ENCODE measurements at regions not wholly inside any gene's neighbourhood (a gene's known extent, or its start where the extent isn't known, plus 50 kb on each side); places are given as distances from the start of the nearest gene placed in this dataset.
"Not testable (repeated sequence)": the region's sequence is repeated elsewhere in the genome, so short reads cannot be mapped to it uniquely, and the experiment has no call there.

DNA sequence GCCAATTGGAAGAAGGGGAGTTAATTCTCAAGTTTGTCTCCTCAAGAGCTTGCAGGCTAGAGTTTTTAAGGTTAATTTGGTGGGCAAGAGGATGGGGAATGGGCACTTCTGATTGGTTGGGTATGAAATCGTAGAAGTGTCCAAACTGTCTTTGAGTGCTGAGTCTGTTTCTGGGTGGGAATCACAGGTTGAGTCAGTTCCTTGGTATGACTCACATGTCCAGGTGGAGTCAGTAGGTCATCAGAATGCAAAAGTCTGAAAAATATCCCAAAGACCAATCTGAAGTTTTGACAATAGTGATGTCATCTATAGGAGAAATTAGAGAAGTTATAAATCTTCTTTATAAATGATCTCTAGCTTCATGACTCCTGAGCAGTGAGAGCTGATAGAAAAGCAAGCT lies 1252.2 kb downstream of the REEP3 start:
- no peak for DNase-seq

DNA sequence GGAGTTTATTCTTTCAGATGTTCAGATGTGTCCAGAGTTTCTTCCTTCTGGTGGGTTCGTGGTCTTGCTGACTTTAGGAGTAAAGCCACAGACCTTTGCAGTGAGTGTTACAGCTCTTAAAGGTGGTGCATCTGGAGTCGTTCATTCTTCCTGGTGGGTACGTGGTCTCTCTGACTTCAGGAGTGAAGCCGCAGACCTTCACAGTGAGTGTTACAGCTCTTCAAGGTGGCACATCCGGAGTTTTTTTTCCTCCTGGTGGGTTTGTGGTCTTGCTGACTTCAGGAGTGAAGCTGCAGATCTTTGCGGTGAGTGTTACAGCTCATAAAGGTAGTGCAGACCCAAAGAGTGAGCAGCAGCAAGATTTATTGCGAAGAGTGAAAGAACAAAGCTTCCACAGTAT lies 1263.2 kb downstream of the REEP3 start:
- not testable (repeated sequence) for DNase-seq

DNA sequence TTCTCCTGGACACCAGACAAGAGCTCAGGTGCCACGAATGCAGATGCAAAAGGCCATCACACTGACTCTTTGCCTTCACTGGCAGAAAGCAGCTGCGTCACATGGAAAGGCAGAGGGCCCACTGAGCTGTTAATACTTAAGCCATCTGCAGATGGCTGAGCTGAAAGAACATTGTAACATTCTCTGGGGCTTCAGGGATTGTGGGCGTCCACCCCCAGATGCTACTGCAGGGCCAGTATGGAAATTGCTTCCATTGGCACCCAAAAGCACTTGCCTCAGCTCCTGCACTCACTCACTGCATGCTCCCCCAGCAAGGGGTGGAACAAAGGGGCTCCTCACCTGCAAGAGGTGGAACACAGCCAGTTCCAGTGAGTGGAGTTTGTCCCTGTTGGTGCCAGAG lies 1264.6 kb downstream of the REEP3 start:
- no peak for DNase-seq

DNA sequence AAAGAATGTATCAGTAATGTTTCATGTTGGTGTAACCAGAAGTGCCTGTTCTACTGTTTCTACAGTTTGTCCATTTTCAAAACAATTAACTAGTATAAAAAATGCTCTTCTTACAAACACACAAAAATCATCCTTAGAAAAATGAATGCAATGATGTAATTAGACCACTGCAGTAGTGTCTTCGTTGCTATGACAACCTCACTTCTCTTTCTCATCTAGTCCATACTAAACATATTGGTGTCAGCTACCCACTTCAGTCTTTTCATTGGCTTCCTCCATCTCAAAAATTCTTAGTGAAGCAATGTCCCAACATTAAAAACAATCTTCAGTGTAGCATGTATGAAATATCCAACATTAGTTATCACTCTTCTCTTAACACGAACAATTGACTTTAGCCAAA lies 1265.8 kb downstream of the REEP3 start:
- DNase-seq, result no peak

DNA sequence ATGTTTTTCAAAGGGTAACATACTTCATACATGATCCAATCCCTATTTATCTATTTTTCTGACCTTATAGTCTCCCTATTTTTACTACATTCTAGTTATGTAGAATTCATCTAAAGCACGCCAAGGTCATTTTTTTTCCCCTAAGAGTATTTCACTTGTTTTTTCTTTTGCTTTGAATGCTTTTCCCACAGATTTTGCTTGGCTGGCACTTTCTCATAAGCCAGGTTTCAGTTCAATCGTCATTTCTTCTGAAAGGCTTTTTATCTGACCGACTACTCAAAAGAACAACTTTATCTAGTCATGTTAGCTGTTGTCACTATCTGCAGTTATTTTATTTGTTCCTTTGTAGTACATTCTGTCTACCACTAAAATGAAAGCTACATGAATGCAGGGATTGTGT lies 1274.6 kb downstream of the REEP3 start:
- DNase-seq, result no peak

DNA sequence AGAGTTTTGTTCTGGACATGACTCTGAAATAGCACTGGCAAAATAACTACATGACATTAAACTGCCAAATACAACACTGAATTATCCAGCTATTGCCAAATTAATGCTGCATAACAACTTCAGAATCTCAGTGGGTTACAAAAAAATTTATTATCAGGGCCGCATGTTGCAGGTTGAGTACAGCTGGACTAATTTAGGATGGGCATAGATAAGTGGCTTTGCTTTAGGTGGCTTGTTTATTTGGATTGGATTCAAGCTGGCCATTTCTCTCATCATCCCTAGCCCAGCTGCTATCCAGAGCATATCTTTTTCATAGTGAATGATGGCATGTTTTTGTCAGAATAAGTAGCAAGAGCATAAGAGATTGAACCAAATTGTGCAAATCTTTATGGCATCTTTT lies 1277.1 kb downstream of the REEP3 start:
- DNase-seq, result no peak

DNA sequence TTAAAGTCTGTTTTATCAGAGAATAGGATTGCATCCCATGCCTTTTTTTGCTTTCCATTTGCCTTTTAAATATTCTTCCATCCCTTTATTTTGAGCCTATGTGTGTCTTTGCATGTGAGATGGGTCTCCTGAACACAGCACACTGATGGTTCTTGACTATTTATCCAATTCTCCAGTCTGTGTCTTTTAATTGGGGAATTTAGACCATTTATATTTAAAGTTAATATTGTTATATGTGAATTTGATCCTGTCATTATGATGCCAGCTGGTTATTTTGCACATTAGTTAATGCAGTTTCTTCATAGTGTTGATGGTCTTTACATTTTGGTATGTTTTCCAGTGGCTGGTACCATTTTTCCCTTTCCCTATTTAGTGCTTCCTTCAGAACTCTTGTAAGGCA lies 1287.0 kb downstream of the REEP3 start:
- DNase-seq, result not testable (repeated sequence)

DNA sequence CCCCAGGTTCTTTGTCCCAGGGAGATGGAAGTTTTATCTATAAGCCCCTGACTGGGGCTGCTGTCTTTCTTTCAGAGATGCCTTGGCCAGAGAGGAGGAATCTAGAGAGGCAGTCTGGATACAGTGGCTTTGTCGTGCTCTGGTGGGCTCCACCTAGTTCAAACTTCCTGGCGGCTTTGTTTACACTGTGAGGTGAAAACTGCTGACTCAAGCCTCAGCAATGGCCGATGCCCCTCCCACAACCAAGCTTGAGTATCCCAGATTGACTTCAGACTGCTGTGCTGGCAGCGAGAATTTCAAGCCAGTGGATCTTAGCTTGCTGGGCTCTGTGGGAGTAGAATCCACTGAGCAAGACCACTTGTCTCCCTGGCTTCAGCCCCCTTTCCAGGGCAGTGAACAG lies 1288.8 kb downstream of the REEP3 start:
- DNase-seq, result not testable (repeated sequence)

DNA sequence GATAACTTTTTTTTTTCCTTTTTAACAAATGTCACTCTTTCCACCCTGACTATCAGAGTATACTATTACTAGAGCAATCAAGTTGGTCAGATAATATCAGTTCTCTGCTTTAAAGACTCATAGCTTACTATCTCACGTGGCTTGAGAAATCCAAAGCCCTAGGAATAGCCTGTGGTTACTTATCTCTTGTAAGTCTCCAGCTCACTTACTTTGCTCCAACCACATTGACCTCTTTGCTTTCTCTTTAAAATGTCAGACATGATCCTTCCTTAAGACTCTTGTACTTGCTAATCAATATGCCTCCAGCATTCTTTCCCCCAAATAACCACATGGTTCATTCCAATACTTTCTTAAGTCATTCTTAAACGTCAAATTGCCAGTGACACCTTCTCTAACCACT lies 1292.2 kb downstream of the REEP3 start:
- DNase-seq, result no peak

DNA sequence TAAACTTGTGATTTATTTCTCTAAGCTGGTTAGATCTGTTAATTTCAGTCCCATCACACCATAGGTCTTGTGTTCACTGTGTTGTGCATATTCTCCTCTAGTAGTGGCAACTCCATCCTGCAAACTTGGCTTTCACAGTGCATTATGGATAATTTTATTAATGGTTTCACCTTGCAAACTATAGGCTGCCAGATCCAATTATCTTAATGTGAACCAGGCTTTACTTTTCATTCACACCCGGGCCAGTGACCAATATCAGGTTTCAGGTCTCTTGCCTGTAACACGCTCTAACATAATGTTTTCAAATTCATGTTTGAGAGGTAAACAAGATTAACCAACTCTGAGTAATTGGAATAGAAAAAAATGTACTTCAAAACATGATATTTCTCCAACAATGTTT lies 1293.0 kb downstream of the REEP3 start:
- DNase-seq, result no peak

DNA sequence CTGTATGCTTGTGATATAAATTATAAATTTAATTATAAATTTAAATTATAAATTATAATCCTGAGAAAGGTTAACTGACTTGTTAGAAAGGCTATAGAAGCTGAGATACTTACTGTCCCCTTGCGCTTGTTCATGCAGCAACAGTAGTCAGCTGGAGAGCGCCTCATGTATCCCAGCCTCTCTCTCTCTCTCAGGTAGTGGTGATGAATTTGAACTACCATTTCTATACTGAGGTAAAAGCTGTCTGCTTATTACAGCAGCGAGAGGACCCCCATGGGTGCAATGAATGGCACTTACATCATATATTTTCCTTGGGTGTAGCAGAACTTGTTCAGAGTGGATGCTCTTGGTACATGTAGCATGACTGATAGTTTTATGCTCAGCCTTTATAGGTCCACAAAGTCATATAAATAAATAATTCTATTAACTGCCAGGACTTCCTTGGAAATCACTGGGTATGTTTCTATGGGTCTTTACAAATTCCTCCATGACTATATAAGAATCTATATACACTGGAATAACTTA lies 1308.7 kb downstream of the REEP3 start:
- no peak for DNase-seq

DNA sequence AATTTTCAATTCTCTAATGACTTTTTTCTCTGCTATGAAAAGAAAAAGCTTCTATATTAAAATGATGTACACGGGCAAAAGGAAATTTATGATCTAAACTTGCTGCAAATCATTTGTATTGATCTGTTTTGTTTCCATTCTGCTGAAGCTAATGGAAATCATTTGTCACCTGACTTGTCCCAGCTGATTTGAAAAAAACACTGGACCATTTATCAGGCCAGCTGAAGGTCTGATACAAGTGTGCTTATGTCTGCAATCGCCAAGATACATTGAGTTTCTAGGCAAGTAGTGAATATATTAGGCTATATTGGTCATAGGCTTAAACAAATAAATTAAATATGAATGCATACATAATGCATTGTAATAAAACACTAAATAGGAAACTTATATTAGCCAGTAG lies 1309.7 kb downstream of the REEP3 start:
- DNase-seq, result no peak

DNA sequence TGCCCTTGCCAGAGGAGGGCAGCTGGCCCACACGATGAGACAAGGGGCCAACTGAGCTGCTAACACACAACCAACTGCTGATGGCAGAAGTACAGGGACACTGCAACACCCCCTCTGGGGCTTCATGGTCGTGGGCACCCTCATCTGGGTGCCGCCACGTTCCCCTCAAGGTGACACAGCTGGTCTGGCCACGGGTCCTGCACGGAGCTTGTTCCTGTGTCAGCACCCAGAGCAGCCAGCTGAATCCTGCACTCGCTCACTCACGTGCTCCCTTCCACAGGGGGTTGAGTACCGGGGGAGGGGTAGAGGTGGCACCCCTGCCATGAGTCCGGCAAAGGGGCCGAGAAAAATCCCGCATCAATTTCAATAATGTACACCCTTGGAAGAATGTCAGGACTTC lies 1319.1 kb downstream of the REEP3 start:
- no peak for DNase-seq

DNA sequence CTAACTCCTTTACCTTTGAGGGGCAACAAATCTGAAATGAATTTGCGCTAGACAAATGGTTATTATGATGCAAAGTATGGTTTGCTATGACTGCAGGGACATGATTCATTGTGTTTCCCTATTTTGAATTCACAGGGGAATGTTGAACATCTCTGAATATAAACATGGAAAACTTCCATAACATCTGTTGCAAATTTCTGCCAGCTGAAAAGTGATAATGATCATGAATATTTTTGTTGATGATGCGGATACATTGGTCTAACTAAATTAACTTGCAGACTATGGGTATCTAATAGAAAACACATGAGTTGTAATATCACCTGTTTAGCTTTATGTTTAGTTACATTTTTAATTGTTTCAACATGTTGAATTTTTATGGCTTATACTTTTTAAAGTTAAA lies 1325.5 kb downstream of the REEP3 start:
- no peak for DNase-seq

DNA sequence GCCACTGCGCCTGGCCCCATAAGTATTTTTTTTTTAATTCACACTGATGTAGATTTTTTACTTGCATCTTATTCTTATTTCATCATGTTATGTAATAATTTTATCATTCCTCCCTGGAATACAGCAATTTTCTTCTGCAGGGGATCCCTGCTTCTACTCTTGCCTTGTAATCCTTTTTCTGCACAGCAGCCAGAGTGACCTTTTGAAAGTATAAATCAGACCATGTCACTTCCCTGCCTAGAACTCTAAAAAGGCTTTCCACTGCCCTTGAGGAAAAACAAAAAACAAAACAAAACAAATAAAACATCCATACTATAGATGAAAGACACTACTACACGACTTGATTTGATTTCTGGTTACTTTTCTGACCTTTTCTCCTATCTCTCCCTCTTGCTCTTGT lies 1334.7 kb downstream of the REEP3 start:
- no peak for DNase-seq

DNA sequence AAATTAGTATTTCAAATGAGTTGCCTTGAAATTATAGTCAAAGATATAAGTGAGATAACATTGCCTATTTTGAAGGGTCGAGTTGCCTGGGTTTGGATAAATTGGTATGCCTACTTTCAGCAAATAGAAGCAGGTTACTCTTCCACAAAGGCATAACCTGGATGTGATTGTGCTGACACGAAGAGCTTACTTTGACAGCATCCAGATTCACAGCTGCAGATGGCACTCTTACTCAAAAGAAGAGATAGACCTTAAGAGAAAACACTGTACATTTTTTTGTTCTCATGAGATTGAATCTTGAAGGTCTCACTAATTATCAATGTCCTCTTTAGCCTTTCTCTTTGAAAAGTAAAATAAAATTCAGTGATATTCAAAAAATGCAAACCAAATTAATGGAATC lies 1338.7 kb downstream of the REEP3 start:
- no peak for DNase-seq

DNA sequence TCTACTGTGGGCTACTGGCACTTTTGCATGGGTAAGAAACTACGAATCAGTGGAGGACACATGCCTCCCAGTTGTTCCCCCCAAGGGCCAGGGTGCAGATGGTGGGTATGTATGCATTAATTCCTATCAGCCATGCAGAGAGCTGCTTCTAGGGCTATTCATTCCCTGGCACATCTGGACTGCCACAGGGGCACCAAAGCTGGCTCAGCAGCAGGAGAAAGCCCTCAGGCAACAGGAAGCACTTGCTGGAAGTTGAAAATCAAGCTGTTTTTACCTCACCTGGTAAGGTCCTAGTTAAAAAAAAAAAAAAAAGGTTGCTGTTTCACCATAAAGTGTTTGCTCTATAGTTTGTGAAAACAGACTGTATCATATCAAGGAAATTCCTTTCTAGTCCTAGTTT lies 1342.6 kb downstream of the REEP3 start:
- no peak for DNase-seq

DNA sequence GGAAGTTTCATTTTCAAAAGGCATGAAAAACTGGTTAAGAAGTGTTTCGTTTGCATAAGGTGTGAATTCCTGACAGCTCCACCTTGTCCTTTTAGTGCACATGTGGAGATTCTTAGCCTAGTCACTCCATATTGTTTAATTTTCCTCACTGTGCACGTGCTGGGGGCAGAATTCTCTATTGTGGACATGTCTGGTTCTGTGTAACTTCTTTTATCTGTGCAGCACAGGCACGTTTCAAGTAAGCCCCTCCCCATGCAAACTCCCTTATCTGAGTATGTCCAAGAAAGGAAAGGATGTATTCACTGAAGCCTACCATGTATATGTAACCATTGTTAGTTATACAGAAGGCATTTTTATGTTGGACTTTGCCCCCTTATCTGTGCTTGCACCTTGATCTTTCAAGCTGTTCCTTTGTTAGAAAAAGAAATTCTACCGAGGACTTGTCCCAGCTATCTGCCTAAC lies 1346.3 kb downstream of the REEP3 start:
- no peak for DNase-seq

DNA sequence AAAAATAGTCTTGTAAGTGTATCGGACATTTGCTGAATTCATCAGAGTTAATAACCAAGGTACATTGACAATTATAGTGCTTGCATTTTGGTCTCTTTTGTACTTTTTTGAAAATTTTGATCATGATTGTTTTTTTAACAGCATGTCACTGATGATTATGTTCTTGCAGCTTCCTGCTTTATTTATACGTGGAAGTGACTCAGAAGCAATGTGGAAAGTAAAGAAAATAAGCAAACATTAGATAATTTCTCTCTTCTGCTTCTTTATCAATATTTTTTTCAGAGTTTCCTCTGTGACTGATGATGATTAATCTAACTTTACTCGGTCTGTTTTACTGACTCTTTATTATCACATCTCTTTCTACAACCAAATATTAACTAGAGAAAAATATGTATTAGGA lies 1351.9 kb downstream of the REEP3 start:
- no peak for DNase-seq

DNA sequence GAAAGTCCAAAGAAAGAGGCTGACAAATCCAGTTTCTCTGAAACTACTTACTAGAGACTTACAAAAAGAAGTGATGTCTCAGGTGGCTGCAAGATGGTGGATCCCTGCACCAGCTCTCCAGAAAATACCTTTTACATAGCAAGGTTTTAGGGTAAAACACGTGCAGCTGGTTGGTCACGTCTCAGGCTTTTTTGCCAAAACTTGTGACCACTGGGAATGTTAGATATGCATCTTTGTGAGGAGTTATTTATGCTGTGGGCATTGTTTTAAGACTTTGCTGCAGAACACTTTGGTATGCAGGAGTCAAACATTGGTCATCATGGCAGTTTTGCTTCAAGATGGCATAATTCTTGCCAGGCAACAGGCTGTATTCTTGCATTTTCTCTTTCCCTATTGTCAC lies 1352.8 kb downstream of the REEP3 start:
- no peak for DNase-seq

DNA sequence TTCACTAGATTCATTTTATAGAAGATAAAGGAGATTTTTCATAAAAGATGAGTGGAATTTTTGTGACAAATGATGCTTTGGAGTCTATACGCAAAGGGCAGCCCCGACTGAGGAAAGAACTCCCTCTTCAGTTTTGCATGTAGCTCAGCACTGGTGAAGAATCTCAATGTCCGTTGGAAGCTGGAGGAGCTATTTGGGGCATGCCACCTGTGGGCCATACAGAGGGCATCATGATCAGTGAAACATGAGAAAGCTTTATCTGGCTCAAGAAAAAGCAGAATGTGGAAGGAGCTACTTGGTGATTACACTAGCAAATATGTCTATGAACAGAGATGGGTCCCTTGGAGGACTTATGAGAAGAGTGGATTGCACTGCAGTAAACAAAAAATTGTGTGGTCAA lies 1359.3 kb downstream of the REEP3 start:
- DNase-seq, result no peak

DNA sequence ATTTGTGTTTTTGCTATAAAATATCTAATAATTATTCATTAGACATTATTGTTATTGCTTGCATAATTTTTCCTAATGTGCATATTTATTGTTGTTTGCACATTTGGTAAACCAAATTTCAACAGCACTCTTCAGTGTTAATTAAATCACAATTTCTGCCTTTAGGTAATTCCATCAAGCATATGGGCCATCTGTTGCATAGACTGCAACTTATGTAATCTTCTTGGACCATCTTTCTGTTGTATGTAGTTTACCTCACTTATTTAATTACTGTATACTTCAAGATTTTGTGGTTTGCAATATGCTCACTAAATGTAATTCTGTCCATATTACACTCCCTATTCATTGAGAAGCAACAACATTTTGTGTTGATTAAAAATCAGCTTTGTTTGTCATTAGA lies 1360.1 kb downstream of the REEP3 start:
- DNase-seq, result no peak

DNA sequence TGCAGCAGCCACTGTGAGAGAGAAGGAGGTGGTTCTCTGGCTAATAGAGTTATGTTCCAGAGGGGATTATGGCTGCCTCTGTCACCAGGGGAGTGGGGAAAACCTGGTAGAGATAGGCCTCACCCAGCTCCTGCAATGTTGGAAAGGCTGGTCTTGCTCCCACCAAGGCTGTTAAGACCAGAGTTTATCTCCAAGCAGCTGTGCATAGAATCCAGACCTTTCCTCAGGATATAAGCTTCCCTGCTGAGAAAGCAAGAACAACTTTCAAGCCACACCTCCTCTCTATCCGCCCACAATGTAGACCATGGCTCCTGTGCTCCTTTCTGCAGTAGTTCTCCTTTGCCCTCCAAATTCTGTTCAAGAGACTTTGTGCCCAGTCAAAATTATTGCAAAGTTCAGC lies 1375.4 kb downstream of the REEP3 start:
- no peak for DNase-seq

DNA sequence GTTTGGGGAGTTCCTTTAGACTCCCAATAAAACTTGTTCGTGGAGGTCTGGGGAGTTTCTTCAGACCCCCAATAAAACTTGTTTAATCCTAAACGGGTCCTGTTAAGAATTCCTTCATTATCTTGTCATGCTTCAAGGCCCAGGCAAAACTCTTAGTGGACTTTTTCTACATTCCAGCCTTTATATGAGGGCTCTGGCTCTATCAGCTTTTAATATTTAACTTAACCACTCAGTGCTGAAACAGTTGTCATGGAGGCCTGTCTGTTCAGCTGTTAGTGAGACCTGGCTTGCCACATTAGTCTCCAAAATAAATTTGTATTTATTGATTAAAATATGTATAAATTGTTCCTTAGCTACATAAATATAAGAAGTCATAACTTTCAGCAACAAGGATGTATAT lies 1385.1 kb downstream of the REEP3 start:
- not testable (repeated sequence) for DNase-seq

DNA sequence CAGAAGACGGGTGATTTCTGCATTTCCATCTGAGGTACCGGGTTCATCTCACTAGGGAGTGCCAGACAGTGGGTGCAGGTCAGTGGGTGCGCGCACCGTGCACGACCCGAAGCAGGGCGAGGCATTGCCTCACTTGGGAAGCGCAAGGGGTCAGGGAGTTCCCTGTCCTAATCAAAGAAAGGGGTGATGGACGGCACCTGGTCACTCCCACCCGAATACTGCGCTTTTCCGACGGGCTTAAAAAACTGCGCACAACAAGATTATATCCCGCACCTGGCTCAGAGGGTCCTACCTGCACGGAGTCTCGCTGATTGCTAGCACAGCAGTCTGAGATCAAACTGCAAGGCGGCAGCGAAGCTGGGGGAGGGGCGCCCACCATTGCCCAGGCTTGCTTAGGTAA lies 1403.1 kb downstream of the REEP3 start:
- DNase-seq, result not testable (repeated sequence)

DNA sequence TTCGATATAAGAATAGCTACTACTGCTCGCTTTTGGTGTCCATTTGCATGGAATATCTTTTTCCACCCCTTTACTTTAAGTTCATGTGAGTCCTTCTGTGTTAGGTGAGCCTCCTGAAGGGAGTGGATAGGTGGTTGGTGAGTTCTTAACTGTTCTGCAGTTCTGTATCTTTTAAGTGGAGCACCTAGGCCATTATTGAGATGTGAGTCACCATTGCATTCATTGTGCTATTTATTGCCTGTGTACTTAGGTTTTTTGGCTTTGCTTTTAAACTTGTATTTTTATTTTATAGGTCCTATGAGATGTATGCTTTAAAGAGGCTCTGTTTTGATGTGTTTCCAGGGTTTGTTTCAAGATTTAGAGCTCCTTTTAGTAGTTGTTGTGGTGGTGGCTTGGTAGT lies 1430.8 kb downstream of the REEP3 start:
- DNase-seq, result no peak

All from NK-92 treated with Interleukin-12 subunit alpha and Interleukin-12 subunit beta, amount 100 ng/mL, for 24 hours (cell line).